ENCODE measurements at regions not wholly inside any gene's neighbourhood (a gene's known extent, or its start where the extent isn't known, plus 50 kb on each side); places are given as distances from the start of the nearest gene placed in this dataset.

- DNase-seq = no peak
These were observed 136.8 kb downstream of the ASB1 start for GRCh38 chr2:238563551-238563950.

DNA sequence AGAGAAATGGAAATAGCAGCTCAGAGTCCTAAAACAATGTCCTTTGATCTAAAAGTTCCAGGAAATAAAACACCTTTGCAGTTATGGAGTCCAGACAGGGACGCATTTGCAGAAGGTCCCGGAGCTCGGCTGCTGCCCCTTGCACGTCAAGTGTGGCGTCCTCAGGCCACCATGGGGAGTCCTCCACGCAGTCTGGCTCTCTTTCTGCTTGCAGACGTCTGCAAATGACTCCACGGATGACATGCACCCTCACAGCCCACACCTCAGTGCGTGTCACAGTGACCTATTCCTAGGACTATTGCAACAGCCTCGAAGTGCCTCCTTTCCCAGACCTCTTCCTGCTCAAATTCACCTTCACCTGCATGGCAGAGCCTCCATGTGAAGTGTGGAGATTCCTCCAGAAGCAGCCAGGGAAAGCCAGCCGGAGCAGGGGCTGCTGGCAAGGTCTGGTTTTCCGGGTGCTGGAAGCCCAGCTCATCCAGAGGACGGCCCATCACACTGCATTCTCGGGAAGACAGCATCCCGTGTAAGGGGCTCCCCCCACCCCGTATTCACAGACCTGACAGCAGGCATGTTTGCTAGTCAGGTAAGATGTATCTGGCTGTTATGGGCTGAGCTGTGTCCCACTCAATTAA lies 137.7 kb downstream of the ASB1 start:
- DNase-seq = no peak

- DNase-seq = no peak
These were observed 138.3 kb downstream of the ASB1 start for GRCh38 chr2:238565031-238565430.

GRCh38 chr2:238566001-238566645 lies 139.4 kb downstream of the ASB1 start:
- DNase-seq = no peak

GRCh38 chr2:238567067-238567855 lies 140.5 kb downstream of the ASB1 start:
- DNase-seq = no peak

- no peak for DNase-seq
These were observed 141.3 kb downstream of the ASB1 start for GRCh38 chr2:238567996-238568395.

- DNase-seq = no peak
These were observed 142.0 kb downstream of the ASB1 start for GRCh38 chr2:238568455-238569440.

- DNase-seq = no peak
These were observed 142.9 kb downstream of the ASB1 start for GRCh38 chr2:238569507-238570195.

GRCh38 chr2:238570391-238570790 lies 143.7 kb downstream of the ASB1 start:
- no peak for DNase-seq

GRCh38 chr2:238570926-238571325 lies 144.2 kb downstream of the ASB1 start:
- DNase-seq = no peak

DNA sequence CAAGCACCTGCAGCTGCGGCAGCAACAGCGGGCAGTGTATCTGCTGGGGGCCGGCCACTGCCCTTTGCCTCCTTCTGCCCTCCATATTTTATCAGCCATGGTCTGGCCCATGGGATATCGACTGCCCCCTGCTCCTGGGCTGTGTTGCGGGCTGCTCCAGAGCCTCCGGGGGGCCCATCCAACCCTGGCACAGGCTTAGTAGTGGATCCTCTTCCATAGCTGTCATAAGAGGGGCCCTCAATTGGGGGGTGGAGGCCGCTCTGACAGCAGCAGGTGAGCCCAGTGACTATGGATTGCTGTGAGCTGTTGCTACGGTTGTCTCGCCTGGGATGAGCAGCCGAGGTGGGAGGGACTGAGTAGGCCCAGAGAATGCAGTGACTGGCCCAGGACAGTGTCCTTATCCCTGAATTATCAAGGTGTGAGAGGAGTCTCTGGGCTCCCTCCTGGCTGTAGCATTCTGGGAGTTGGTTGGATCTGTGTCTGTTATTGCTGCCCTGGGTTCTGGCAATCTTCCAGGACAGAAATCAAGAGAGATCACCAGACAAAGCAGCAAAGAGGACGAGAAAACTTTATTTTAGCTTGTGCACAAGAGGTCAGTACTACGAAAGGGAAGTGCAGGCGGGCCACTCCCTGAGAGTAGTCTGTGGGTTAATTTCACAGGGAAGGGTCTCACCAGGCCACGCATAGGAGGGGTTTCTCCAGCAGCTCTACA lies 145.1 kb downstream of the ASB1 start:
- DNase-seq = no peak

- peak; percentile 36 for DNase-seq
These were observed 146.5 kb downstream of the ASB1 start for GRCh38 chr2:238573065-238573778.

DNA sequence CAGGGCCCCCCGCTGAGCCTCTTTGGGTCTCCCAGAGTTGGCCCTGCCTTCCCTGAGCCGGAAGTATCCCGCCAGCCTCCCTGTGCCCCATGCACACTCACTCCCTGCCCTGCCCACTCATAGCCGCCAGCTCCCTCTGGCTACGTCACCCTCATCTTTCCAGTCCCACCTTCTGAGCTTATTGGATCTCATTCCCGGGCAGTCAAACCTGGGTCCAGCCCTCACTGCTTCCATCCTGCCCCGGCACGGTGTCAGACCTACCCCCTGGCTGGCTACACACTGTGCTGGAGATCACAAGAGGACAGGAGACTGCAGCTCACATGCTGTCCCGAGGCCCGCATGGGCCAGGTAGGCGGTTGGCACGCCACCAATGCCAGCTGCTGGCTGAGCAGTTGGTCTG lies 147.2 kb downstream of the ASB1 start:
- no peak for DNase-seq

DNA sequence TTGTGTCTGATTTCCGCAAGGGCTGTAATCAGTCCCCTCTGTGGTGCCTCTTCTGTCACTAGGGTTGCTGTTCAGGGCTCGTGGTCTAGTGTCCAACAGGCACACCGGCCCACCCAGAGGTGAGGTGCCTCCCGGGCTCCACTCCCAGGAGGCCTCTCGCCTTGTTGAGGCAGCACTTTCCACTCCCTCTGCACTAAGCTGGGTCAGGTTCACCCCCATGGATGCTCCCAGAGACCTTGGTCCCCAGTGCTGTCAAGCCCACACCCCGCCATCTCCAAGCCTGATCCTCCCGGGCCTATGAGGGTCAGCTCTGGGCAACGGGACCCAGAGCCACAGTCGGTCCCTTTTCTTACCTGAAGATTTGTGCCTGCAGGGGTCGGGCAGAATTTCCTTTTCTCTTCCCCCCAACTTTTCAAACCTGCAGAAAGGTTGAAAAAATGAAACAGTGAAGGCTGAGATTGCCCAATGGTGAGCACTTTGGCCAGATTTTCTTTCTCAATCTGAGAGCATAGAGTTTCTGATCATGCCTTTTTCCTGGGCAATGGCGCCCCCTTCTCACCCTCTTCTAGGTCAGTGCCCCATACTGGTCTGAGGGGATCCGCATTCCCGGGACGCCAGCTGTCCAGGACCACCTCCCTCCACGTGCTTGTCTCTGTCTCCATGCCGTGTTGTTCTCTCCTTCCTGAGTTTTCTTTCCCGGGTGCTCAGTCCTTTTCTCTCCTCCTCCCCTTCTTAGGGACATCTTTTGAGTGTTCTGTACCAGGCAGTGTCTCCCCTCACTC lies 148.0 kb downstream of the ASB1 start:
- no peak for DNase-seq

- DNase-seq = no peak
These were observed 149.9 kb downstream of the ASB1 start for GRCh38 chr2:238576674-238577073.

- no peak for DNase-seq
These were observed 151.5 kb downstream of the ASB1 start for GRCh38 chr2:238578256-238578655.

- DNase-seq = no peak
These were observed 153.8 kb downstream of the ASB1 start for GRCh38 chr2:238580486-238580885.

- no peak for DNase-seq
These were observed 154.4 kb downstream of the ASB1 start for GRCh38 chr2:238581126-238581525.

GRCh38 chr2:238582159-238582558 lies 155.4 kb downstream of the ASB1 start:
- DNase-seq = no peak

DNA sequence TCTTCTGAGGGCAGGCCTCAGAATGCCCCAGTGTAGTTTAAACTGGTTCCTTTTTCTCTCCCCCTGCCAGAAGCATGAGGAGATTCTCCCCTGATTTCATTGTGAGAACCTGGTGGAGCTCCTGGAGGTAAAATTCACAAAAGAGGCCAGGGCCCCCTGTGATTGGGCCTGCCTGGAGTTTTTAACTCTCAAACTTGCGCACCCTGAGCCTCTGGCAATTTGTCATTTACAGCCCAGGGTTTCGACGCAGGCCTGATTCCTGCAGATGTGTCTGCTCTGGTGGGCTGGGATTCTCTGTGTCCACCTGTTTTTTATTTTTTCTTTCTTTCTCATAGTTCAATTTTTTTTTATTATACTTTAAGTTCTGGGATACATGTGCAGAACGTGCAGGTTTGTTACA lies 157.9 kb downstream of the ASB1 start:
- no peak for DNase-seq
